A673 (cell line): ENCODE measurements at regions not wholly inside any gene's neighbourhood (a gene's known extent, or its start where the extent isn't known, plus 50 kb on each side); places are given as distances from the start of the nearest gene placed in this dataset.

Source experiments
- EZH2 ChIP-seq: fragments of 200-600 bp; sonication (generic); IDR thresholded peaks from 2 replicates; pipeline ENCODE4 v1.6.1; 2017; ENCODE audit warnings: borderline replicate concordance, low read depth, mild to moderate bottlenecking, mixed read lengths, antibody characterized with exemption, low read length; ENCODE audit not compliant: poor library complexity, severe bottlenecking
- TF ChIP-seq, protein P1 (sequence below): fragments of 300-800, 200-600 bp; sonication (generic); conservative IDR thresholded peaks from 2 replicates; pipeline ENCODE4 v1.5.1; 2017; ENCODE audit warnings: low read depth, mild to moderate bottlenecking, antibody characterized with exemption, low read length, moderate library complexity, mixed read lengths

DNA sequence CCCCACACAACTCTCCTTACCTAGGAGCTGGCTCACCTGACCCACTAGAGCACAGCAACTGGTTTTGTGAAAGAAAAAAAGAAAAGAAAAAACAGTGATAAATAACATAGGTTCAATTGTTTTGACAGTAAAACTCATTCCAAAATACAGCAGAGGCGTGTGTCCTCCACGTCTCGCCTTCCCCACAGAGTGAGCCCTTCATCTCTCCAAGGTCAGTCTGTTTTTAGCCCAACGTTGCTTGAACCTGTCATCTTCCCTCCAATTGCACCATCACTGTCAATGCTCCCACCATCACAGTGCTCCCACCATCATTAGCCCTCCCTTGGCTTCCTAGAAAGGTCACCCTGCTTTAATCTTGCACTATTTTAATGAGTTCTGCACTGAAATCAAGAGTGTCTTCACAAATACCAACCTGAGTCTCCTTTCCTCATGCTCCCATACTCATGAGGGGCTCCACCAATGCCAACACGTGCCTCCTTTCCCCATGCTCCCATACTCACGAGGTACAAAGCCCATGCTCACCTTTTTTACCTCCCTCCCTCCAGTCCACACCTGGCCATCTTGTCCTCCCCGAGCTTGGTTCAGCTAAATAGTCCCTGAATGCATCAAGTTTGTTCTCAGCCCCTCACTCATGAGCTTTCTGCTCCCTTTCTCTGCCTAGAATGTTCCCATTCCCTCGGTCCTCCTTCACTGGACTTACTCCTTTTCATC, 103.7 kb downstream of the IRS2 start:
- TF ChIP-seq, protein P1, sequence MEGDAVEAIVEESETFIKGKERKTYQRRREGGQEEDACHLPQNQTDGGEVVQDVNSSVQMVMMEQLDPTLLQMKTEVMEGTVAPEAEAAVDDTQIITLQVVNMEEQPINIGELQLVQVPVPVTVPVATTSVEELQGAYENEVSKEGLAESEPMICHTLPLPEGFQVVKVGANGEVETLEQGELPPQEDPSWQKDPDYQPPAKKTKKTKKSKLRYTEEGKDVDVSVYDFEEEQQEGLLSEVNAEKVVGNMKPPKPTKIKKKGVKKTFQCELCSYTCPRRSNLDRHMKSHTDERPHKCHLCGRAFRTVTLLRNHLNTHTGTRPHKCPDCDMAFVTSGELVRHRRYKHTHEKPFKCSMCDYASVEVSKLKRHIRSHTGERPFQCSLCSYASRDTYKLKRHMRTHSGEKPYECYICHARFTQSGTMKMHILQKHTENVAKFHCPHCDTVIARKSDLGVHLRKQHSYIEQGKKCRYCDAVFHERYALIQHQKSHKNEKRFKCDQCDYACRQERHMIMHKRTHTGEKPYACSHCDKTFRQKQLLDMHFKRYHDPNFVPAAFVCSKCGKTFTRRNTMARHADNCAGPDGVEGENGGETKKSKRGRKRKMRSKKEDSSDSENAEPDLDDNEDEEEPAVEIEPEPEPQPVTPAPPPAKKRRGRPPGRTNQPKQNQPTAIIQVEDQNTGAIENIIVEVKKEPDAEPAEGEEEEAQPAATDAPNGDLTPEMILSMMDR, result no peak
- TF ChIP-seq EZH2, result no peak
